ENCODE measurements at regions not wholly inside any gene's neighbourhood (a gene's known extent, or its start where the extent isn't known, plus 50 kb on each side); places are given as distances from the start of the nearest gene placed in this dataset.

- H3K27ac Mint-ChIP-seq (ENCODE audit: unreplicated experiment): no peak overlapping the region
- TF ChIP-seq, protein P1, sequence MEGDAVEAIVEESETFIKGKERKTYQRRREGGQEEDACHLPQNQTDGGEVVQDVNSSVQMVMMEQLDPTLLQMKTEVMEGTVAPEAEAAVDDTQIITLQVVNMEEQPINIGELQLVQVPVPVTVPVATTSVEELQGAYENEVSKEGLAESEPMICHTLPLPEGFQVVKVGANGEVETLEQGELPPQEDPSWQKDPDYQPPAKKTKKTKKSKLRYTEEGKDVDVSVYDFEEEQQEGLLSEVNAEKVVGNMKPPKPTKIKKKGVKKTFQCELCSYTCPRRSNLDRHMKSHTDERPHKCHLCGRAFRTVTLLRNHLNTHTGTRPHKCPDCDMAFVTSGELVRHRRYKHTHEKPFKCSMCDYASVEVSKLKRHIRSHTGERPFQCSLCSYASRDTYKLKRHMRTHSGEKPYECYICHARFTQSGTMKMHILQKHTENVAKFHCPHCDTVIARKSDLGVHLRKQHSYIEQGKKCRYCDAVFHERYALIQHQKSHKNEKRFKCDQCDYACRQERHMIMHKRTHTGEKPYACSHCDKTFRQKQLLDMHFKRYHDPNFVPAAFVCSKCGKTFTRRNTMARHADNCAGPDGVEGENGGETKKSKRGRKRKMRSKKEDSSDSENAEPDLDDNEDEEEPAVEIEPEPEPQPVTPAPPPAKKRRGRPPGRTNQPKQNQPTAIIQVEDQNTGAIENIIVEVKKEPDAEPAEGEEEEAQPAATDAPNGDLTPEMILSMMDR (IDR thresholded peaks at IDR 0.05; ENCODE audit: partially characterized antibody, unreplicated experiment): no peak
- no peak overlapping the region for H3K4me3 Mint-ChIP-seq (ENCODE audit: unreplicated experiment)
Measured at GRCh38 chr1:43049481-43049880, 90.8 kb upstream of the SLC2A1 start.

GRCh38 chr1:43048601-43049011, 89.9 kb upstream of the SLC2A1 start:
- H3K27ac Mint-ChIP-seq (ENCODE audit: unreplicated experiment): no peak overlapping the region
- H3K9me3 Mint-ChIP-seq (ENCODE audit: unreplicated experiment): no peaks in the 10 kb centered on the region
- TF ChIP-seq, protein P1 (IDR thresholded peaks at IDR 0.05; ENCODE audit: partially characterized antibody, unreplicated experiment): no peak
- no peak overlapping the region for H3K4me3 Mint-ChIP-seq (ENCODE audit: unreplicated experiment)
- no peaks in the 10 kb centered on the region for H3K27me3 Mint-ChIP-seq (ENCODE audit: unreplicated experiment)
- H3K4me1 Mint-ChIP-seq (ENCODE audit: low read depth, unreplicated experiment): no peaks in the 10 kb centered on the region
- no peak for DNase-seq
- H3K36me3 Mint-ChIP-seq (ENCODE audit: unreplicated experiment): no peaks in the 10 kb centered on the region

More at GRCh38 chr1:43049481-43049880, 90.8 kb upstream of the SLC2A1 start:
- Mint-ChIP-seq H3K4me1 (ENCODE audit: low read depth, unreplicated experiment) (no peaks in the 10 kb centered on the region), H3K27me3 (ENCODE audit: unreplicated experiment) (no peaks in the 10 kb centered on the region), H3K36me3 (ENCODE audit: unreplicated experiment) (no peaks in the 10 kb centered on the region), H3K9me3 (ENCODE audit: unreplicated experiment) (no peaks in the 10 kb centered on the region)
- DNase-seq: no peak

DNA sequence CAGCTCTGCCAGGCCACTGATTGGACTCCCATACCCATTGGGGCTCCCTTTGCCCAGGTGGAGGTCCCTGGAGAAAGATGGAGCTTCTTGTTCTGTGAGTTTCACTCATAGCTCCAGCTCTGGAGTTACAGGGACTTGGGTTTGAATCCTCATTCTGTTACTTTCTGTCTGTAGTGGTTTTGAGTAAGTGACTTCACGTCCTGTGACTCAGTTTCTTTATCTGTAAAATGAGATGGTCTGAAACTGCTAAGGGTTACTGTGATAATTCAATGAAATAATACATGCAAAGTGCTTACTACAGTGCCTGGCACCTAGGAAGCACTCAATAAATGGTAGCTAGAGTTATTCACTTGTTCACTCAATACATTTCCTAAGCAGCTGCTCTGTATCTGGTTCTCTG, 88.5 kb upstream of the SLC2A1 start:
- TF ChIP-seq, protein P1 (IDR thresholded peaks at IDR 0.05; ENCODE audit: partially characterized antibody, unreplicated experiment): no peak
- H3K27ac Mint-ChIP-seq (ENCODE audit: unreplicated experiment): no peak overlapping the region
- H3K4me3 Mint-ChIP-seq (ENCODE audit: unreplicated experiment): no peak overlapping the region
- H3K36me3 Mint-ChIP-seq (ENCODE audit: unreplicated experiment): no peaks in the 10 kb centered on the region
- peaks cover 4% of the 10 kb centered on the region for H3K4me1 Mint-ChIP-seq (ENCODE audit: low read depth, unreplicated experiment)
- H3K27me3 Mint-ChIP-seq (ENCODE audit: unreplicated experiment): no peaks in the 10 kb centered on the region
- H3K9me3 Mint-ChIP-seq (ENCODE audit: unreplicated experiment): no peaks in the 10 kb centered on the region
- DNase-seq: no peak

DNA sequence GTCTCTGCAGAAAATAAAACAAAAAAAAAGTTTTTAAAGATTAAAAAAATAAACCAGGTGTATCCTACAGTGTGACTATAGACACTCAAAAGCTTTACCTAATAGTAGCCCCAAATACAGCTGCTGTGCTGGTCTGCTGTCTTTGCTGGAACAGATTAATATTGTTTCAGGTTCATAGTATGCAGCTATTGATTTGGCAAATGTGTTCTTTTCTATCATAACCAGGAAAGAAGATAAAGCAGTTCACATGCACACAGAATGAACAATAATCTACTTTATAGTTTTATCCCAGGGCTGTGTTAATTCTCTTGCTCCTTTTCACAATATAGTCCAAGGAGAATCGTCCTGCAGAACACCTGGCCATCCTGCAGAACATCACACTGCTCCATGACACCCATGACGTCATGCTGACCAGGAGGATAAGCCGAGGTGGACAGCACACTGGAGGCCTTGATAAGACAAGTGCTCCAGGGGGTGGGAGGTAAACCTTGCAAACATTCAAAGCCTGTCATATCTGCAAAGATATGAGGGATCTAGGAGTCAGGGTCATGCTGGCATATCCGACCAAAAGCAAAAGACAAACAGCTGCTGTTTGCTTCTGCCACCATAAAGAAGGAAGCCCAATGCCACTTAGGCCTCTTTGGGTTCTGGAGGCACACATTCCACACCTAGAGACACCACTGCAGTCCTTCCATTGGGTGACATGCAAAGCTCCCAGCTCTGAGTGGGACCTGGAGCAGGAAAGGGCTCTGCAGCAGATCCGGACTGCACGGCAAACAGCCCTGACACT, 86.1 kb upstream of the SLC2A1 start:
- DNase-seq: no peak
- Mint-ChIP-seq H3K4me3 (ENCODE audit: unreplicated experiment) (no peak overlapping the region), H3K36me3 (ENCODE audit: unreplicated experiment) (no peaks in the 10 kb centered on the region), H3K4me1 (ENCODE audit: low read depth, unreplicated experiment) (peaks cover 4% of the 10 kb centered on the region), H3K9me3 (ENCODE audit: unreplicated experiment) (peaks cover 2% of the 10 kb centered on the region), H3K27ac (ENCODE audit: unreplicated experiment) (no peak overlapping the region), H3K27me3 (ENCODE audit: unreplicated experiment) (no peaks in the 10 kb centered on the region)
- TF ChIP-seq, protein P1 (IDR thresholded peaks at IDR 0.05; ENCODE audit: partially characterized antibody, unreplicated experiment): no peak

DNA sequence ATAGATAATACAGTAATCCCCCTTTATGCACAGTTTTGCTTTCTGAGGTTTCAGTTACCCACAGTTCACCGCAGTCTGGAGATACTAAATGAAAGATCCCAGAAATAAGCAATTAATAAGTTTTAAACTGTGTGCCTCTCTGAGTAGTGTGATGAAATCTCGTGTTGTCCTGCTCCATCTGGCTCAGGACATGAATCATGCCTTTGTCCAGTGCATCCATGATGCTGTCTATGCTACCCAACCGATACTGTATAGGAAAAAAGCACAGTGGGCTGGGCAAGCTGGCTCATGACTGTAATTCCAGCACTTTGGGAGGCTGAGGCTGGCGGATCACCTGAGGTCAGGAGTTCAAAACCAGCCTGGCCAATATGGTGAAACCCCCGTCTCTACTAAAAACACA, 85.0 kb upstream of the SLC2A1 start:
- Mint-ChIP-seq H3K9me3 (ENCODE audit: unreplicated experiment) (peaks cover 2% of the 10 kb centered on the region), H3K36me3 (ENCODE audit: unreplicated experiment) (no peaks in the 10 kb centered on the region)

More for the DNA sequence above, 85.0 kb upstream of the SLC2A1 start:
- Mint-ChIP-seq H3K4me1 (ENCODE audit: low read depth, unreplicated experiment) (peaks cover 4% of the 10 kb centered on the region), H3K27ac (ENCODE audit: unreplicated experiment) (no peak overlapping the region), H3K27me3 (ENCODE audit: unreplicated experiment) (no peaks in the 10 kb centered on the region), H3K4me3 (ENCODE audit: unreplicated experiment) (no peak overlapping the region)
- no peak for DNase-seq
- TF ChIP-seq, protein P1 (IDR thresholded peaks at IDR 0.05; ENCODE audit: partially characterized antibody, unreplicated experiment): no peak

All from glutamatergic neuron (in vitro differentiated cells).